H1 (cell line): ENCODE measurements at regions not wholly inside any gene's neighbourhood (a gene's known extent, or its start where the extent isn't known, plus 50 kb on each side); places are given as distances from the start of the nearest gene placed in this dataset.

Experiments used
- CTCF ChIA-PET: fragments of 300-600 bp; sonication (Branson Sonifier 250); formaldehyde crosslinking; loops from one replicate; lab custom pipeline; 2021; ENCODE audit not compliant: partially characterized antibody; lab: Charles Lee
- POLR2A ChIA-PET: fragments of 300-600 bp; sonication (Branson Sonifier 250); formaldehyde crosslinking; loops from one replicate; lab custom pipeline; 2021; ENCODE audit warnings: inconsistent platforms; ENCODE audit not compliant: partially characterized antibody; lab: Charles Lee
- DNase-seq, 2 experiments: peaks; one replicate each; pipeline versions ENCODE4 v3.0.0 to v3.0.0-alpha.2; 2010 to 2022; ENCODE audit warnings: low spot score in 2 of 2, low read depth in 1 of 2, mixed read lengths in 1 of 2
- FAIRE-seq: peaks from 2 replicates; lab custom pipeline; 2011; peaks lifted over from hg19 to GRCh38; lab: Jason Lieb, UNC
- H2AFZ ChIP-seq: 2 replicates; pipeline ENCODE4 v1.8.1; 2012; ENCODE audit warnings: low read length, inconsistent platforms
- H2AK5ac ChIP-seq: 2 replicates; pipeline ENCODE4 v1.6.1; 2013; ENCODE audit warnings: low read depth, low read length
- H2BK120ac ChIP-seq: replicated peaks from 2 replicates; pipeline ENCODE3; 2013; ENCODE audit warnings: low read depth, low read length, inconsistent platforms
- H2BK12ac ChIP-seq: 2 replicates; pipeline ENCODE4 v1.6.1; 2013; ENCODE audit warnings: low read depth, low read length
- H2BK15ac ChIP-seq: 2 replicates; pipeline ENCODE4 v1.6.1; 2013; ENCODE audit warnings: low read length
- H2BK20ac ChIP-seq: 2 replicates; pipeline ENCODE4 v1.6.1; 2013; ENCODE audit warnings: low read length
- H2BK5ac ChIP-seq: 2 replicates; pipeline ENCODE4 v1.6.1; 2013; ENCODE audit warnings: low read depth, low read length
- H3K14ac ChIP-seq: 2 replicates; pipeline ENCODE4 v1.6.1; 2013; ENCODE audit warnings: inconsistent platforms; ENCODE audit not compliant: insufficient read length
- H3K18ac ChIP-seq: 2 replicates; pipeline ENCODE4 v1.6.1; 2013; ENCODE audit warnings: low read length; ENCODE audit errors: extremely low read depth
- H3K23ac ChIP-seq: 2 replicates; pipeline ENCODE4 v1.6.1; 2013; ENCODE audit warnings: inconsistent platforms; ENCODE audit not compliant: insufficient read length
- H3K23me2 ChIP-seq: 2 replicates; pipeline ENCODE4 v1.6.1; 2013; ENCODE audit warnings: low read depth, low read length
- H3K27ac ChIP-seq: 2 replicates; pipeline ENCODE4 v1.6.1; 2011; ENCODE audit warnings: low read depth, low read length, inconsistent platforms
- H3K27me3 ChIP-seq, 4 experiments: replicated peaks in 1 of 4; 1 replicate in 1 of 4; 2 replicates in 3 of 4; pipeline versions ENCODE4 v1.6.1 to v1.8.1; 2011 to 2013; ENCODE audit warnings: low read length in 3 of 4, mild to moderate bottlenecking in 3 of 4, inconsistent platforms in 2 of 4, mixed read lengths in 2 of 4, moderate library complexity in 1 of 4; ENCODE audit not compliant: control insufficient read depth in 3 of 4, insufficient read depth in 3 of 4; ENCODE audit errors: extremely low read depth in 1 of 4
- H3K36me3 ChIP-seq, 4 experiments: 2 replicates each; pipeline versions ENCODE4 v1.6.1 to v1.8.1; 2011 to 2013; ENCODE audit warnings: mild to moderate bottlenecking in 4 of 4, low read length in 3 of 4, moderate library complexity in 2 of 4, control low read depth in 1 of 4, inconsistent platforms in 1 of 4; ENCODE audit not compliant: insufficient read depth in 4 of 4, control insufficient read depth in 2 of 4
- H3K4ac ChIP-seq: replicated peaks from 2 replicates; pipeline ENCODE3; 2013; ENCODE audit warnings: low read length, low read depth, mixed read lengths, inconsistent platforms; ENCODE audit not compliant: insufficient read length
- H3K4me1 ChIP-seq, 4 experiments: replicated peaks in 1 of 4; 1 replicate in 1 of 4; 2 replicates in 3 of 4; pipeline versions ENCODE4 v1.6.1 to v1.8.1; 2011 to 2013; ENCODE audit warnings: low read length in 3 of 4, inconsistent platforms in 2 of 4, mixed read lengths in 1 of 4; ENCODE audit not compliant: insufficient read depth in 4 of 4, control insufficient read depth in 3 of 4
- H3K4me2 ChIP-seq, 2 experiments: 2 replicates each; pipeline versions ENCODE4 v1.6.1 to v1.8.1; 2011 to 2013; ENCODE audit warnings: low read depth in 2 of 2, low read length in 2 of 2, control low read depth in 1 of 2, inconsistent platforms in 1 of 2, mild to moderate bottlenecking in 1 of 2; ENCODE audit not compliant: insufficient read depth in 1 of 2
- H3K4me3 ChIP-seq, 4 experiments: fragments of 200-600, 300-600 bp in 1 of 4; sonication (generic), shearing (Covaris generic), sonication (Bioruptor Twin) in 1 of 4; 2 replicates each; pipeline versions ENCODE4 v1.5.1 to v1.8.1; 2011 to 2016; ENCODE audit warnings: low read length in 4 of 4, low read depth in 3 of 4, control low read depth in 2 of 4, inconsistent platforms in 2 of 4, mild to moderate bottlenecking in 2 of 4, mixed read lengths in 1 of 4, moderate library complexity in 1 of 4; ENCODE audit not compliant: insufficient read depth in 2 of 4; ENCODE audit errors: extremely low read depth in 1 of 4
- H3K56ac ChIP-seq: replicated peaks from 2 replicates; pipeline ENCODE3; 2013; ENCODE audit warnings: low read depth, mild to moderate bottlenecking, mixed read lengths, low read length, inconsistent platforms; ENCODE audit not compliant: insufficient read length
- H3K79me1 ChIP-seq: 2 replicates; pipeline ENCODE4 v1.6.1; 2013; ENCODE audit warnings: low read depth, low read length, control low read depth
- H3K79me2 ChIP-seq, 2 experiments: 2 replicates each; pipeline versions ENCODE4 v1.6.1 to v1.8.1; 2012 to 2013; ENCODE audit warnings: low read length in 2 of 2, mild to moderate bottlenecking in 2 of 2, inconsistent platforms in 1 of 2; ENCODE audit not compliant: insufficient read depth in 2 of 2, control insufficient read depth in 1 of 2
- H3K9ac ChIP-seq, 4 experiments: replicated peaks in 1 of 4; 1 replicate in 1 of 4; 2 replicates in 3 of 4; pipeline versions ENCODE4 v1.6.1 to v1.8.1; 2011 to 2013; ENCODE audit warnings: low read depth in 3 of 4, low read length in 3 of 4, control low read depth in 2 of 4, mild to moderate bottlenecking in 2 of 4, moderate library complexity in 2 of 4, inconsistent platforms in 1 of 4; ENCODE audit errors: extremely low read depth in 1 of 4
- H3K9me3 ChIP-seq, 2 experiments: 2 replicates each; pipeline versions ENCODE4 v1.6.1 to v1.8.1; 2012 to 2013; ENCODE audit warnings: mild to moderate bottlenecking in 2 of 2, moderate library complexity in 2 of 2, control low read depth in 1 of 2, inconsistent platforms in 1 of 2, low read depth in 1 of 2, low read length in 1 of 2, mixed read lengths in 1 of 2; ENCODE audit not compliant: insufficient read depth in 2 of 2
- H4K20me1 ChIP-seq, 2 experiments: replicated peaks in 1 of 2; 2 replicates each; pipeline versions ENCODE3 to v1.8.1; 2011 to 2013; ENCODE audit warnings: inconsistent platforms in 2 of 2, low read length in 2 of 2, mild to moderate bottlenecking in 1 of 2; ENCODE audit not compliant: insufficient read depth in 2 of 2, control insufficient read depth in 1 of 2
- H4K5ac ChIP-seq: 2 replicates; pipeline ENCODE4 v1.6.1; 2013; ENCODE audit warnings: low read length, low read depth, mixed read lengths, inconsistent platforms; ENCODE audit not compliant: insufficient read length
- H4K8ac ChIP-seq: 2 replicates; pipeline ENCODE4 v1.8.0; 2013; ENCODE audit warnings: mild to moderate bottlenecking, moderate library complexity, low read length, inconsistent platforms; ENCODE audit not compliant: insufficient read depth; ENCODE audit errors: extremely low read depth
- H4K91ac ChIP-seq: replicated peaks from 2 replicates; pipeline ENCODE3; 2013; ENCODE audit warnings: low read length, mixed read lengths, inconsistent platforms; ENCODE audit not compliant: insufficient read length
- CREB1 ChIP-seq: IDR thresholded peaks from 2 replicates; pipeline ENCODE4 v1.6.1; 2012; ENCODE audit warnings: inconsistent platforms
- CTCF ChIP-seq, 3 experiments: IDR thresholded peaks; 1 replicate in 2 of 3; 2 replicates in 1 of 3; pipeline versions ENCODE4 v1.5.1 to v1.6.1; 2011; ENCODE audit warnings: low read length in 3 of 3, mild to moderate bottlenecking in 3 of 3, inconsistent platforms in 2 of 3, low read depth in 1 of 3, moderate library complexity in 1 of 3; ENCODE audit not compliant: insufficient read depth in 1 of 3; ENCODE audit errors: control extremely low read depth in 1 of 3
- TAF1 ChIP-seq: IDR thresholded peaks from 2 replicates; pipeline ENCODE4 v1.6.1; 2011; ENCODE audit warnings: mild to moderate bottlenecking, low read depth, low read length
- WGBS, 2 experiments: shearing (Covaris generic) in 1 of 2; methylation state at CpG; one replicate each; pipeline versions ENCODE4 v1.1.6 to v1.1.7; 2013 to 2015; ENCODE audit warnings: low lambda C conversion rate in 2 of 2, mixed read lengths in 2 of 2, inconsistent platforms in 1 of 2, low coverage in 1 of 2, missing lambda C conversion rate in 1 of 2; ENCODE audit not compliant: insufficient replicate concordance in 2 of 2, insufficient coverage in 1 of 2, insufficient read length in 1 of 2; ENCODE audit errors: extremely low coverage in 1 of 2, missing lambda C conversion rate in 1 of 2; 5-methylcytosine and 5-hydroxymethylcytosine counted together

GRCh38 chr5:4921929-4922328 lies 218.2 kb upstream of the ADAMTS16 start:
- H3K23ac ChIP-seq: no peak overlapping the region
- H3K9ac ChIP-seq: no peak overlapping the region
- no peak overlapping the region for H2BK15ac ChIP-seq
- no peak overlapping the region for H4K5ac ChIP-seq
- H4K8ac ChIP-seq: no peak overlapping the region
- H4K20me1 ChIP-seq: no peaks in the 10 kb centered on the region
- H3K27me3 ChIP-seq: no peaks in the 10 kb centered on the region
- H2AFZ ChIP-seq: no peak overlapping the region
- peaks cover 0 to 4% of the 10 kb centered on the region in 2 experiments; a peak in 1 of 4 replicates for H3K9me3 ChIP-seq
- no peak for DNase-seq
- no peak overlapping the region for H2BK5ac ChIP-seq
- no peak overlapping the region for H3K14ac ChIP-seq
- no peaks in the 10 kb centered on the region for H3K79me2 ChIP-seq
- no peak overlapping the region for H3K4me3 ChIP-seq
- H2BK20ac ChIP-seq: no peak overlapping the region
- no peaks in the 10 kb centered on the region for H3K79me1 ChIP-seq
- no peak overlapping the region for H2BK120ac ChIP-seq
- H3K4me1 ChIP-seq: no peaks in the 10 kb centered on the region
- H3K56ac ChIP-seq: no peak overlapping the region
- no peaks in the 10 kb centered on the region for H3K36me3 ChIP-seq
- H4K91ac ChIP-seq: no peak overlapping the region
- no peak overlapping the region for H3K4me2 ChIP-seq
- no peak overlapping the region for H3K4ac ChIP-seq
- no peaks in the 10 kb centered on the region; the same call in 1 of the 2 replicates for H3K23me2 ChIP-seq
- FAIRE-seq: no peak
- H2BK12ac ChIP-seq: no peak overlapping the region
- CTCF ChIA-PET: no interaction called here
- POLR2A ChIA-PET: interaction anchor here (0.7 kb wide), 1 partner anchor 14 kb away, joined by 3 read pairs; no protein-coding TSS in a partner anchor
- H3K18ac ChIP-seq: no peak overlapping the region
- no peak overlapping the region for H3K27ac ChIP-seq
- TF ChIP-seq TAF1 (no peak), CTCF (IDR thresholded peaks at IDR 0.05; ENCODE audit: control extremely low read depth in 1 of 3, insufficient read depth in 1 of 3, low read depth in 1 of 3, low read length in 3 of 3) (no peak), CREB1 (no peak)
- WGBS, 2 experiments: 77% methylated on average over 5 of the region's 5 CpGs; no CpG with 5 or more reads in 1 of the 2 experiments
- no peak overlapping the region for H2AK5ac ChIP-seq
